GM21786 (cell line): ENCODE measurements at regions not wholly inside any gene's neighbourhood (a gene's known extent, or its start where the extent isn't known, plus 50 kb on each side); places are given as distances from the start of the nearest gene placed in this dataset.
A peak's percentile ranks its signal among the peaks of the same experiment; 100 is the strongest.

ENCODE experiments used
- ATAC-seq: cut with Tn5 transposase; IDR thresholded peaks from one replicate; pipeline ENCODE4 v1.9.1; 2021; ENCODE audit not compliant: unreplicated experiment

- no peak for ATAC-seq
Measured at GRCh38 chr7:144997512-144997911, 161.7 kb upstream of the TPK1 start.

- ATAC-seq = no peak
Measured at GRCh38 chr7:144995495-144995894, 159.6 kb upstream of the TPK1 start.

- no peak for ATAC-seq
Measured at GRCh38 chr7:144991041-144991440, 155.2 kb upstream of the TPK1 start.

DNA sequence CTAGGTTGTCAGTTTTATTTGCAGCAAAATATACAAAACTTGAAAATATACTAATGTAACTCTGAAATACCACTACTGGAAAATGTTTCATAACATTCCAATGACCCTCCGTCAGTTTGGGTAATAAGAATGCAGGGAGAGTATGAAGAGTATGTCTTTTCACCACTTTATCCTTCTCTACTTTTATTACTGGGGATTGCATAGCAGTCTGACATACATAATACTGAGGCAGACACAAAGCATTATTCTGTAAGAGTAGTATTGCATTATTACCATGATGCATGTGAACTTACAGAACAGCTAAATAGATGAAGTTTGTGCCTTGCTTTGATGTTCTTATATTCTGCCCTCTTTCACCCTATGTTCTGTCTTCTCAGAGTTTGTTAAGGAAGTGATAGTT is 151.8 kb upstream of the TPK1 start:
- no peak for ATAC-seq

GRCh38 chr7:144982133-144982532 is 146.3 kb upstream of the TPK1 start:
- ATAC-seq = no peak

- ATAC-seq = no peak
Measured at GRCh38 chr7:144975882-144976281, 140.0 kb upstream of the TPK1 start.

DNA sequence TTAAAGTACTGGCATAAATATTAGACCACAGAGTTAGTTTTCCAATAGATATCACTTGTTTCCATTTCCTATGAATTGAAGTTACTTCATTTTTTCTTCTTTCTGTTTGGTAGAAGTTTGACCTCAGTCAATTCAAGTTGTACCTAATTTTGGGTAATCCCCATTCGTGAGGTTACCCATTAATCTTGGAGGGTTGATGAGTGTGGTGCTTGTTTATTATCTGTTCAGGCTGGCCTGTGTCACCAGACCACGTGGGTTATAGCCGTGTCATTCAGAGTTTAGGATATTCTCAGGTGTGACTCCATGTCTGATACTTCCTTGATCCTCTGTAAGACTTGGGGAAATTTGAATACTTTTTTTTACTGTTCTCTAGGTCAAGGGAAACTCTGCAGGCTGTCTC is 133.9 kb upstream of the TPK1 start:
- ATAC-seq = no peak

DNA sequence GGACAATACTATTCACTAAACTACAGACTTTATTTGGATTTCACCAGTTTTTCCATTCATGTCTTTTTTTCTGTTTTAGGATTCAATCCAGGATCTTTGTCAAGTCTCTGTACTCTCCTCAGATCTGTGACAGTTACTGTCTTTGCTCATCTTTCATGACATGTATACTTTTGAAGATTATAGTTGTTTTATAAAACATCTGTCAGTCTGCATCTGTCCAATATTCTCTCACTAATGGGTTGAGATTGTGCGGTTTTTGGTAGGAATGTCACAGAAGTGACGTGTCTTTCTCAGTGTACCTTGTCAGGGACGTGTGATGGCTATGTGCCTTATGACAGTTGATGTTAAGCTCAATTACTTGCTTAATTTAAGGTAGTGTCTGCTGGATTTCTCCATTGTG is 124.9 kb upstream of the TPK1 start:
- no peak for ATAC-seq

DNA sequence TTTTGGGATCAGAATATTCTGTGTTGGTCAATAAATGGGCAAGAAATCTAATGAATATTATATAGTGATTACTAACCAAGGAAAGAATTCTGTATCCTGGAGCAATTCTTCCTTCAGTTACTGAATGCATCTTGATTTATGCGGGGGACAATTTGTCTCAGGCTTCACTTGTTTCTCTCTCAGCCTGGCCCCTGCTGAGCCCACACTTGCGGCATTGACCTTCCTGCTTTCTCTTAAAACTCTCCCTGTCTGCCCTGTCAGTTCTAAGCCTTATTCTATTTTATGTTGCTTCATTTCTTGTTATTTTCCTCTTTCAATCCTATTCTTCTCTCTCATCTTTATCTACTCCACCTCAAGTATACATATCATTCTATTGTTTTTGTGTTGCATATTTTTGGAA is 122.1 kb upstream of the TPK1 start:
- no peak for ATAC-seq

GRCh38 chr7:144955422-144955821 is 119.6 kb upstream of the TPK1 start:
- no peak for ATAC-seq

GRCh38 chr7:144941127-144941526 is 105.3 kb upstream of the TPK1 start:
- ATAC-seq = no peak

GRCh38 chr7:144937199-144937598 is 101.3 kb upstream of the TPK1 start:
- ATAC-seq = no peak

DNA sequence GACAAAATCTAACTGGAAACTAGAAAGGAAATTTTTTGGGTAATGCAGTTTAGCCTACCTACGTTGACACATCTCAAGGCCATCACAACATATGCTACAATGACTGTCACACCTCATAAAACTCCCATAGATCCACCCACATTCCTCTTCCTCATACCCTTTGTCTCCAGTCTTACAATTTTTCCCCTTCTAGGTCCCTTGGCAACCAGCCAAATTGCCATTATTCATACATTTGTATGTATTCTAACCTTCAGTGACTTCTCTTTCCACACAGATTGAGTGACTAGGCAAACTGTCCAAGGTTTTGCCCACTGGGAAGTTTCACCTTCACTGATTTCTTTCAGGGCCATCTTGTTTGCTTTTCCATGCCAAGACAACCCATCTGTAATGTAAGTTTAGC is 100.5 kb upstream of the TPK1 start:
- ATAC-seq = no peak

DNA sequence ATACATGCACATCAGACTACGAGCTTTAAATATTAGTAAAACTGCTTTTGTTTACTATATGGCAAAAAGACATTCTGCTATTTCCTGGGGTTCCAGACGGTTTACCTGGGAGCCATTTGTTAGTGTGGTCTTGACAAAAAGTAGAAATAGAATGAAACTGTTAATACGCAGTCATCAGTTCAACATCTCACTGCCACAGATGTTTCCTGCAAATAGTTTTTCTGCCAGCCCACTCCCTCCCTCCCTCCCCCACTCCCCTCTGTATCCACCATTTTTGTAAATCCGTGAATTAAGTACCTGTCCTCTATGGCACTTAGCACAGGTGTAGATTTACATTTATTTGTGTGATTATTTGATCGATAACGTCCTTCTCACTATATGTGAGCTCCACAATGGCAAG is 74.6 kb upstream of the TPK1 start:
- ATAC-seq = no peak

GRCh38 chr7:144908943-144909556 is 73.2 kb upstream of the TPK1 start:
- no peak for ATAC-seq

DNA sequence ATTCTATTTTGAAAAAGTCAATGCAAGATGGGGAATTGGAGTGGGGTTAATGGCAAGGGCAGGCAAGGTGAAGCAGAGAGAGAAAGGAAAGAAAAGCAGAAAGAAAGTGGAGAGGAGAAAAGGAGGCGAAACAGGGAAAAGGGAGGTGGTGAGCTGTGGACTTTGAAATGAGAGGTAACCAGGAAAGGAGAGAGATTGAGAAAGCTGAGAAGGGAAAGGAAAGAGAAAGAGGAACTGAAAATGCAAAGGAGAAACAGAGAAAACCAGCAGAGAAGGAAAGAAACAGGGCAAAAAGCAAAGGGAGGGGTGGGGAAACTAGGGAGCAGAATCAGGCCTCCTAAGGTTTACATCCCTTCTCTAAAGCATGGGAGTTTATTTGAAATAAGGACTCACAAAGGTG is 72.5 kb upstream of the TPK1 start:
- no peak for ATAC-seq

DNA sequence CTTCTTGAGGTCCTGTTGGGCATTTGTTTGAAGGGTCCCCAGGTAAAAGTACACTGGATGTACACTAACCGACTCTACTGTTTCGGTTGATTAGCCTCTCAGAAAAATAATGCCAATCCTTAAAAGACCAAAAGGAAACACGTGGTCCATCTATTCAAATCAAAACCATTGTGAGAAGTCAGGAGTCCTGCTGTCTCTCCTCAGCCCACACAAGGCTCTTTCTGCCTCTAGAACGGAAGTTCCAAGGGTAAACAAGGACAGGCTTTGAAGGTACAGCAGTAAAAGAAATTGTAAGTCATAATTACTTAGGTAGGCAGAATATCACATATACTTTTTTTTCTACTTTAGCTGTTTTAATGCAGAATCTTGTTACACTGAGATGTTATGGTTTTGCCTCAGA is 71.7 kb upstream of the TPK1 start:
- peak; percentile 80 for ATAC-seq

- ATAC-seq = no peak
Measured at GRCh38 chr7:144903201-144903600, 67.3 kb upstream of the TPK1 start.

GRCh38 chr7:144892761-144893160 is 56.9 kb upstream of the TPK1 start:
- no peak for ATAC-seq
